Ovary (tissue), 3 donors: ENCODE measurements at regions not wholly inside any gene's neighbourhood (a gene's known extent, or its start where the extent isn't known, plus 50 kb on each side); places are given as distances from the start of the nearest gene placed in this dataset.

ENCODE experiments used
- CTCF ChIP-seq, 3 donors: fragments of 450-650 bp in 2 of 3; fragments of 200-600 bp in 1 of 3; IDR thresholded peaks; one replicate each; pipeline versions ENCODE4 v1.5.1 to v1.8.0; 2016 to 2022; ENCODE audit warnings: antibody characterized with exemption in 3 of 3, mild to moderate bottlenecking in 1 of 3
- EP300 ChIP-seq: sonication (generic); formaldehyde crosslinking; IDR thresholded peaks from one replicate; pipeline ENCODE4 v1.6.1; 2017; ENCODE audit warnings: antibody characterized with exemption
- POLR2A ChIP-seq: fragments of 450-650 bp; IDR thresholded peaks from one replicate; pipeline ENCODE4 v1.6.1; 2017; ENCODE audit warnings: antibody characterized with exemption, mild to moderate bottlenecking, moderate library complexity
- donor health status: DM: no; HTN: no; CAD: no.

- TF ChIP-seq POLR2A (no peak), CTCF (IDR thresholded peaks at IDR 0.05) (no peak), EP300 (no peak)
These were observed 223.3 kb downstream of the MTX2 start for GRCh38 chr2:176492583-176492982.
